Renal cortical epithelial cell (primary cell): ENCODE measurements at regions not wholly inside any gene's neighbourhood (a gene's known extent, or its start where the extent isn't known, plus 50 kb on each side); places are given as distances from the start of the nearest gene placed in this dataset.

Experiments
- DNase-seq: peaks from one replicate; pipeline ENCODE4 v3.0.0-alpha.2; 2011; ENCODE audit warnings: low read depth

DNA sequence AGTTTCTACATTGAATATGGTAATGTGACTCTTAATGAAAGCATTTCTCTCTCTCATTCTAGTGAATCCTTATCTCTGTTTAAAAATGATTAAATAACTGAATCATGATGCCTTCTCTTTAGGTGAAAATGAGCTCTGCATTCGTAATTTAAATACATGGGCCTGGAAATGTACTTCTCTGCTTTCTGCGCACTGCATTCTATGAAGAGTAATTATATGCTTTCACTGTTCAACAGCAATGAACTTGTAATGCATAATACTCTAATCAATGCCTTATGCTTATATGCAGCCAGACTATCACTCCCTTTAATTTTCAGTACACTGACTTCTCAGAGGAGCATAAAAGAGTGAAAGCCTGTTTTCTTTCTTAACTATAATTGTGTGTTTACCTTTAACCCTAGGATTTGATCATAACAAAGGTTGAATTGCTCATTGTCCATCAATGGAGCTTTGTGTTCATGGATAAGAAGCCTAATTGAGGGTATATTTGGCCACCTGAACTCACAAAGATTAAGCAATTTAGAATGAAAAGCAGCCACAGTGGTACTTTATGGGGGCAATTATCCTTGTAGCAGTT, 330.8 kb upstream of the PDZRN3 start:
- no peak for DNase-seq

DNA sequence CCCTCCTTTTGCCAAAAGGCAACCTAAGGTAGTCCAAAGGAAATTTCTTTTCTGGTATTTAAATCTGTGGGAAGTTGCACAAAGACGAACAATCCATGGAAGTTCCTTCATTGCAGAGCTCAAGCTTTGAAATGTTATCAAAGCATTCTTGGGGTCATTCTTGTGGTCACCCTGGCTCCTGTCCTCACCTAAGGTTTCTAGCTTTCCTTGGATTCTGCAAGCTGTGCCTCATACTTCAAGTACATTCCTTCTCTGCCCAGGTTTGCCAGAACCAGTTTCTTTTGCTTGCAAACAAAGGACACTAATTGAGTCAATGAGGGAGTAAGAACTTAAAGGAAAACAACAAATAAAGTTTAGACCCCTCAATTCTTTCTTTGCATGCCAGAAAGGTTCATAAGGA, 329.8 kb upstream of the PDZRN3 start:
- no peak for DNase-seq

DNA sequence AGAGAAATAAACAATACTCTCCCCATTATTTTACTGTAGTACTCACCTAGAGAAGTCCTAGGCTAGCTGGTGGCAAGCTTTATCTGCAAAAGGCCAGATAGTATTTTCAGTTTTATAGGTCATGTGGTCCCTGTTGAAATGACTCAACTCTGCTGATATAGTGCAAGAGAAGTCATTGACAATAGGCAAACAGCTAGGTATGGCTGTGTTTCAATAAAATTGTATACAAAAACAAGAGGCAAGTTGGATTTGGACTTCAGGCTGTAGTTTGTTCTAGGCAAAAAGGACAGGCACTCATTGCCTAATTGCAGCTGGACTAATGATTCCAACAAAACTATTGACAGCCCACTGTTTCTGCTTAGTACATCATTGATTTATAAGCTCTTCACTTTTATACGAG, 328.0 kb upstream of the PDZRN3 start:
- DNase-seq: no peak

DNA sequence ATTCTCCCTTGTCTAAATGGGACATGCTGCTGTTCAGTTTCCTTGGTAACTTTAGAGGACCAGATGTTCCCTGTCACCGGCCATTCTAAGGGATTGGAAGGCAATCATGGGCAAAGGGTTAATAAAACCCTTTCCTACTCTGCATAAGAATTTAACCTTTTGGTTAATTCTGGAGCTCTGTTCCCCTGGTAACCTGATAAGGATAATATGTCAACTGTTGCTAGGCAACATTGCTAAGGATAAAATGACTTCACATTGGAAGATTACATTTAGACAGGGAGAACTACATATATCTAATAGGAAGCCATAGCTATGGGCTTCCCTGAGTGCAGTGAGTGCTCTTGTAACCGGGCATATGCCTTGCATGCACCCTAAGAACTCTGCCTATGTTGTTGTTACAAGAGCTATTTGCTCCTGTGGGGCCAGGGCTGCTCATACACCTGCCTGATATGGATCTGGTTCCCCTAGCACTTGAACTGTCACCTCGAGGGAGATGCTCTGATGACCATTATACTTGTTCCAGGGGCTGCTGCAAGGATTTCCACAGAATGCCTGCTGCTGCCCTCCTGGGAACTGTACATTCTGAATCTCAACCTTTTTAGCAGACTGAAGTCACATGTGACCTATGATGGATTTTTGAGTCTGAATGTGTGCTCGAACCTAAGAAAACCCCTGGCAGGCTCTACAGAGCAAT, 326.3 kb upstream of the PDZRN3 start:
- DNase-seq: no peak

DNA sequence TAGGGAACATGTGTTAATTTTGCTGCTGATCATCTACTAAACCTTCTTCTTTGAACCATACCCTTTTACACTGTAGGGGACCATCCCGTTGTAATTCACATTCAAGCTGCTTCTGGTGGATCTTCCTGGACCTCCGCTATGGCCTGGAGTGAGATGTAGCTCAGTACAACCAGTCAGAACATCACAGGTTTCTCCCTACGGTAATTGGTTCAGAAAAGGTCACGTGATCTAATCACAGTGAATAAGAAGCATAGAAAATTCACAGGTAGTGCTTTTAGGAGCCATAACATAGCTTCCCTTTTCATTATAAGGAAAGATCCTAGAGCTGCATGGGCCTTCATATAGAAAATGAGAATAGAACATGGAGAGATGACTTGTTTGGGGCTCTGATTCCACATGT, 320.8 kb upstream of the PDZRN3 start:
- no peak for DNase-seq

DNA sequence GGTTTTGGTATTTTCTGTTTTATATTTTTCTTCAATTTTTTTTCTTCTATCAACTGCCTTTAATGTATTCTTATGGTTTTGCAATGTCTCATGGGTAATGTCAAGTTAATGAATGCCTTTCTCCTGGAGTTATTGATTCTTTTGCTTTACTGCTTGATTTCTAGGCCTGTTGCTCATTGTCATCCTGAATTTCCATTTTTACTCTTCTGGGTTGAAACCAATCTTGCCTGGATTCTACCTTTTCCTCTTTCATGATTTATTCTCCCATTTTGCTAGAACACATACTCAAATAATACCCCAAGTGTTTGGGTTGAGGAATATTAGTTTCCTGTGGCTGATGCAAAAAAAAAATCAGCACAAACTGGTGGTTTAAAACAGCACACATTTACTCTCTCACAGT, 315.2 kb upstream of the PDZRN3 start:
- no peak for DNase-seq

DNA sequence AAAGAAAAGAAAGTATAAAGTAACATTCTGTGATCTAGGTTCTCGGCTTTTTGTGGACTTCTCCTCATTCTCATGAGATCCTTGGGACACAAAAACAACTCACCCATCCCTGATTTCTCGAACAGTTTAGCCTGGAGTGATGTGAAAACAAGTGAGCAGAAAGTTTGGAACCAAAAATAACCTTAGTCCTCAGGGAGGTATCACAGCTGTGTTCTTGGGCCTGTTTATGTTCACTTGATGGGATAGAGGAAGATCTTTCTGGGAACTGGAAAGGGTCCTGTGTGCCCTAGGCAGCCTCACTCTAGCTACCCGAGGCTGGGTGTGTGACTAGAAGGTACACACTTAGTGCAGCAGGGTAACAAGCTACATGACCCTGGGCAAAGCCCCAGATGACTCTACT, 308.8 kb upstream of the PDZRN3 start:
- DNase-seq: no peak

DNA sequence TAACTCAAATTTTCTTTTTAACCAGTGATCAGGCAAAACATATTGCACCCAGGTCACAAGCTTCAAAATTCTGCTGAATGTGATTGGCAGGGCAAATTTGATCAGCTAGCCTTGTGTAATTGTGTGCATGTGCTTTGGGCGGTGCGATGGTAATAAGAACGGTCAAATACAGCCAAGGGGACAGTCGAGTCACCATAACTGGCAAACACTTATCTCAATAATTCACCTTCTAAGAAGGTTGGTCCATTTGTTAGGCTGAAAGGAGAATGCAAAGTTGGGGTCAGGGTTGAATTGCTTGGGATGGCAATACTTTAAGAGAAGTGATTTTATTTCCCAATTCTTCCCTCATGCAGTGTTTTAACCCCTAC, 302.4 kb upstream of the PDZRN3 start:
- DNase-seq: no peak

DNA sequence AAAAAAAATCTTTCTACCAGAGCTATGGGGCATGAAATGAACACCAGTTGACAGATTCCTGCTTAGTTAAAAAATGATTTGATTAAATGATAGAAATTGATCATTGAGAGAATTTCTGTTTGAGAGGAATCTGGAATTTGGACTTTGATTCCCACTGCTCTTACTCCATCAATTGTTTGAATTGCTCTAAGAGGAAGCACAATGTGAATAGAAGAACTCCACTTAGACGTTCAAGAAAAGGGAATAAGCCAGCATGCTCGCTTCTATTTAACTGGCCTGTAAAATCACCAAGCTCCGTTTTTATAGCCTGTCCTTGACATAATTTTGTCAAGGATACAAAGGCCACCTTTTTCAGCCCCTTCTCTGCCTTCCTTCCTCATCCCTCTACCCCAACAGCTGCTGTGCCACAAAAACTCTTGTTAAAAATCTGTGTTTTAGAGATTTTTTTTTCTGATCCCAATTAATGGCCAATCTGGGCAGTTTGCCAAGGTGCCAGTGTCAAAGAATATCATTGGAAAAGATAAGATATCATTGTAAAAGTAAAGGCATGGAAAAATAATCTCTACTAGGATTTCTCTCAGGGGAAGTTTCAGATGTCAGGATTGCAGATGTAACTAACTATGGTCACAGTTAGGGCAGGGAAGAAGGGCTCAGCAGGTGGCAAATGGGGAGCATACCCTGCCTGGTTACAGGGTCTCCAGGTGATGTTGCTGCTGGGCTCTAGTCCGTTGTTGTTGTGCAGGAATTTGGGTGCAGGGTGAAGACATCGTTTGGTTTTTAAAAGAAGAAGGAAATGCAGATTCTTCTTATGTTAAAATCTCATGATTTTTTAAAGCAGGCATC, 301.8 kb upstream of the PDZRN3 start:
- DNase-seq: no peak

DNA sequence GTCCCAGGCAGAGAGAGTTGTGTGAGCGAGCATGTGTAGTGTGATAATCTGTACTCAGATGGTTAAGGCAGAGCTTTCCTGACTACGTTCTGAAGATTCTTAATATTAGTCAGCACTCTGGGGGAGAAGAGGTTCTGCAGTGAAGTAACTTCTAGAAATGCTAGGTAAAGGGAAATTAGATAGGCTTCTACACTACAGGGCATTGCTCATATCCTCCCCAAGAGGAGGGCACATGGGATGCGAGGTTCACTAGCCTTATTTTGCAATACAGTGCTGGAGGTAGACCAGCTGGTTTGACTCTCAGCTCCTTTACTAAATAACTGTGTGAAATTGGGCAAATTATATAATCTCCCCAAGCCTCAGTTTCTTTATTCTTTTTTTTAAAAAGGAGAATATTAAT, 300.3 kb upstream of the PDZRN3 start:
- no peak for DNase-seq

DNA sequence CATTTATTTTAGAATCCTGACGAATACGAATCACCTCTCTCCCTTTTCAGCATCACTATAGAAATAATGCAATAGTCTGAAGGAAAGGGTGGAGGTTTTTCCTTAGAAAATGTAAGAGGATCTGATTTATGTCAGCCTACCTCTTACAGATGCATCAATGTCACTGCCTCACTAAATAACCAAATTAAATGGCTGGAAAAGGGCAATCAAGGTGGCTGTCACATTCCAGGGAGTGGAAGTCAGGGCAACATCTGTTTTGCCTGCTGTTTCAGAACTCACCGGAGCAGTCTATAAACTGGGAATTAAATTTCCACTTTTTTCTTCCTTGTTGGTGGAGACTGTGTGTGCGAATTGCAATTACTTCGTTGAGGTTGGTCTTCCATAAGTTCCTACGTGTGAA, 299.3 kb upstream of the PDZRN3 start:
- no peak for DNase-seq

DNA sequence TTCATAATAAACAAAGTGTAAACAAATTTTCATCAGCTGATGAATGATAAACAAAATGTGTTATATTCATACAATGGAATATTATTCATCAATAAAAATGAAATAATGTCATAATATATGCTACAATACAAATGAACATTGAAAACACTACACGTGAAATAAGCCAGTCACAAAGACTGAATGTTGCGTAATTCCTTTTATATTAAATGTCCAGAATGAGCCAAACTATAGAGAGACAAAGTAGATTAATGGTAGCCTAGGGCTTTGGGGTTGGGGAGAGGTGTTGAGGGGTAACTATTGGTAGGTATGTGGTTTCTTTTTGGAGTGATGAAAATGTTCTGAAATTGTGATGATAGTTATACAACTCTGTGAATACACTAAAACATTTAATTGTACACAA, 292.9 kb upstream of the PDZRN3 start:
- DNase-seq: no peak

DNA sequence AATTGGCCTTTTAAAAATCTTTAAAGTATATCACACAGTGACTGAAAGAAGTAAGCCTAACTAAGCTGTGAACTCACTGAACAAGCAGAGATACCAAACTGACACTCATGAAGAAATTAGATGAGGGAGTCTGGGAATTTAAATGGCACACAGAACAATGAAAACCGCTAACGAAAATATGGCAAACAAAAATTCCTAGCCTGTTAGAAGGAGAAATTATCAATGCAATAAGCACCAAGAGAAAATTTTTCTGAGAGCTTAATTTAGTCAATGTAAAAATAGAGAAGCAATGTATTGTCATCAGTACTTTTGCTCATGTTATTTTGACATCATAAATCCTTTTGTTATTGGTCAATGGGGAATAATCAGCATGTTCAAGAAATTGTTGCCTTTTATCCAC, 291.1 kb upstream of the PDZRN3 start:
- no peak for DNase-seq

DNA sequence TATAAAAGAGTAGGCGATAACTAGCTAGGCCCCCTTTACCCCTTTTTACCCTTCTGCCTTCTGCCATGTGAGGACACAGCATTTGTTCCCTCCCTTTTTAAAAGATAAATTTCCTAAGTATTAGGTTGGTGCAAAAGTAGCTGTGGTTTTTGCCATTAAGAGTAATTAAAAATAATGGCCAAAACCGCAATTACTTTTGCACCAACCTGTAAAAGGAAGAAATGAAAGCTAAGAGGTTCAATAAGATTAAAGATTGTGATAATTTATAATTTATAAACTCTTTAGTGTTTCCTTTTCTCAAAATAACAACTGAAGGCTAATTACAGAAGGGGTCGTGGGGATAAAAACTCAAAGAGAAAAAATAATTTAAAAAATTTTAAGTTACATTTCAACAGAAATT, 283.5 kb upstream of the PDZRN3 start:
- no peak for DNase-seq

DNA sequence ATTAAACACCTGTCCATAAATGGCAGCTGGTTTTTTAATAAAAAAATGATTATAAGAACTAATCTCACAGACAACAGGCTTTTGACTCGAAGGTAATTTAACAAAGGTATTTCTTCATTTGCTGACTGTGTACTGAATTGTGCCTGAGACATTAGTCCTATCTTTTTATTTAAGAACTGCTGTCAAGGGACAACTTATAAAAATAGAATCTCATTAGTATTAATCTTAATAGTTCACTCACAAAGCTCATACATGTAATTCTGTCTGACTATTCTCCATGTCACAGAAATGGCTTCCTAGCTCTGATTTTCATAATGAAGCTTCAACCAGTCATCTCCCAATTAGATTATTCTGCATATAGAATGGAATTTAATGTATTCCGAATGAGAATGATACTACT, 276.9 kb upstream of the PDZRN3 start:
- no peak for DNase-seq

DNA sequence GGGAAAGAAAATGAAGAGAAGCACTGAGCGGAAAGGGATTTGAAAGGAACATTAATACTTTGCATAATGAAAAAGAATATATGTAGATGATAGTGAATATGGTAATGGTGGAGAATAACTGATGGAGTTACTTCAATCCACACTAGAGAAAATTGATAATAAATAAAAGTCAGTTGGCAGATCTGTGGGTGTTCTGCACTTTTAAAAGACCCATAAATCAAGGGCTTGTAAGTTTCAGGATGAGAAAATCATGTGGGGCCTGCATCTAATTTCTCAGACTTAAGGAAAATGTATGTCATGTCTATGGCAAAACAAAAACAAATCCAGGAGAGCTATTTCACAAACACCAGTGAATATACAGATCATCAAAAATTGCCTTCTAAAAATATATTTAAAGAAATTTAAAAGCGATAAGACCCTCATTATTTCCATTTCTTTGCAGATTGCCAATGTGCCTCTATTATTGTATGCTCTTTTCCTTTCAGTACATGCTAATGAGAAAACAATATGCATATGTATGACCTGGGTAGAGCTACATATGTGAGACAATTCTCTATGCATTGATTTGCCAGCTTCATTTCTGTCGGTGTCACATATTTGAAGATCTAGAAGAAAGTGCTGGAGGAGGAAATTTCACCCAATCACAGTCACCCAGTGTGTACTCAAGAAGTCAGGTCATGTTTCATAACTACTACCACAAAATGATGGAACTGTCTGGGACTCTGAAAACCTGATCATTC, 269.9 kb upstream of the PDZRN3 start:
- DNase-seq: no peak

DNA sequence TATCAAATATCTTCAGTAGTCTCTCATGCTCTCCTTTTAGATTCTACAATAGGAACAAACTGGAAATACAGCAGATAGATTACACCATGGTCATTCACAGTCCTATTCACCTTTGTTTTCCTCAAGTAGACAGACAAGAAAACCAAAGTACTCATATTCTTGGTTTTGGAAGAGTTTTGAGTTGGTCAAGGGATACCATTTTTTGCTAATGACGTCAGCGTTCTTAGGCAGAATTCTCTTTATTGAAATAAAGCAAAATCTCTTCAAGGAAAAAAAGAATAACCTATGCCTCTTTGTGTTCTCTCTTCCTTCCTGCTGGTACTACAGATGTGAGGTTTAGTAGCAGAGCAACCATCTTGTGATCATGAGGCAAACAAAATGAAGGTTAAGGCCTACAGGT, 268.3 kb upstream of the PDZRN3 start:
- no peak for DNase-seq

DNA sequence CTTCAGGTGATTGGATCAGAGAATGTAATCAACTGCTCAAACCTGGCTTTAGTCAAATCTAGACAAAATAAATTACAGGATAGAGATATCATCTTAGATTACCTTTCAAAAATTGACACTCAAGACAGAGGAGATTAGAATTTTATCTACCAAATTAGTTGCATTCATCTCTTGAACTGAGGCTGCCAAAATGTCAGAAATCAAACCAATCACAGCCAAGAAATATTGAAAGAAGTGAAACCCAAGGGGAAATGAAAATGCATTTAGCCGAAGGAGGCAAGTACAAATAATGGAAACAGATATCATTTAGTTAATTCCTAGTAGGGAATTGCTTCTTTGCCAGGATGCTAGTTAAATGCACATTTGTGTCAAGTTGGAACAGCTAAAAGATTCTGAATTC, 261.1 kb upstream of the PDZRN3 start:
- DNase-seq: no peak

DNA sequence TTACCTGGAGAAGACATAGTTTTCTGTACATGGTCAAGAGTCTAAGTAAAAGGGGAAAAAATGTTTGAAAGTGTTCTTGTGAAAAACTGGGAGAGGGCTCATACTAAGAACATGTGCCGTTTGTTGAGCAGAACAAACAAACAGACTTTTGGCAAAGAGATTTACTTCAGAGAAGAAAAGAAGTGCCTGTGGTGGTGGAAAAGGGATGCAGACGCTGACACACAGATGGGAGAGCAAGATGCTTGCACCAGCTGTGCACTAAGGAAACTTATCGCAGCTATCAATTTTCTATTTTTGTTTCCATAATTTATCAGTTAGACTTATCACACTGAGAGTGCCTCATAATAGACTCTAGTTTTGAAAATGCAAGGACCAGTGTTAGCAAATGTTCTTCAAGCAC, 259.6 kb upstream of the PDZRN3 start:
- no peak for DNase-seq

DNA sequence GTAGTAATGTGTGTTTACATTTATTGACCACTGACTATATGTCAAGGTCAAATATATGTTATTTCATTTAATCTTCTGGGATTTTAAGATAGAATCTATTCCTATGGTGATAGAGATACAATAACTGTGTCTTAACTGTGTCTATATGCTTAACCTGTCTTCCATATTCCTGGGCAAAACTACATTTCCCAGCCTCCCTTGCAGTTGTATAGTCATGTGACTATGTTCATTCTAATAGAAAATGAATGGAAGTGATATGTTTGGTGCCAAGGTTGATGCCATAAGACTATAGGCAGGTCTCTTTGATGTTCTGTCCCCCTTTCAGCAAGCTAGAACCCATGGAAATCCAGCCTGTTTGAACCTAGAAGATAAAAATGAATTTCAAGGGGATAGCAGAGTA, 258.8 kb upstream of the PDZRN3 start:
- no peak for DNase-seq

DNA sequence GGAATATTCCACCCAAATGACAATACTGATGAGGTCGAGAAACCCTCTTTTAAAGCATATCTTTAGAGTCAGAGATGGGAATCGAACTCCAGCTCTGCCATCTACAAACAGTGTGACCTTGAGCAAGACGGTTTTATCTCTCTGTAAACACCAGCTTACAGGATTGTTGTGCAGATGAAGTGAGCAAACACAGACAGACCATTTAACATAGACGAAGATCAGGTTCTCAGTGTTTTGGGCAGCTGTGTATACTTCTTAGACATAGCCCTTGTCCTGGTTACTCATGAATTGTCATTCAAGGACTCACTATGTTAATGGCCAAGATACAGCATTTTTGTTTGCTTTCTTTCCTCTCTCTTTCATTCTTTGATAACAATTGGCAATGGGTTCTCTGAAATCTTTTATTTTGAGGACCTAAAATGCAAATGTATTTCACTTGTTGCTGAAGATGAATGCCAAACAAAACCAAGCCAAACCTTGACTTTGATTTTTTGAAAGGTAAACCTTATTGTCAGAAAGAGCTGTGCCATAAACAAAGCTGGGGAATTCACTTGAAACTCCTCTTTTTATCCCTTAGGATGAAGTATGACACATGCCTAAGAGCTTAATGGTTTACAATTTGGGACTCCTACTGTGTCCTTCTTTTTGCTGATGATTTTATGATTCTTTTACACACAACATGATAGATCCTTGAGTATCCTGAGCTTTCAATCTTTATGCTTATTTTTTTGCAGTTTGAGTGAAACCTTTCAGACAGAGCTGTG, 250.0 kb upstream of the PDZRN3 start:
- DNase-seq: no peak

DNA sequence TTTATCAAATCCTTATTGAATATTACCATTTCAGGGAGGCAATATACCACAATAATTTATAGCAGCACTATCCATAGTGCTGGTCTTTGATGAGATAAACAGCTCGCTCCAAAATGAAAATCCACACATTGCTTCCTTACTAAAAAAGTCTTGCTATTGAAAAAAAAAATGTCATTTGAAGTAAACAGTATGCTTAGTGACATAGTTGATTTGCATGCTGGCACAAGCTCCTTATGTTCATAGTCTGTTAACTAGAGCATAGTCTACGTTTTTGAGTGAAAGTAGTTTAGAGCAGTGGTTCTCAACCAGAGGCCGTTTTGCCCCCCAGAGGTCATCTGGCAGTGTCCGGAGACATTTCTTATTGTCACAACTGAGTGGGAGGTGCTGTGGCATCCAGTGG, 249.4 kb upstream of the PDZRN3 start:
- no peak for DNase-seq
